ENCODE measurements at regions not wholly inside any gene's neighbourhood (a gene's known extent, or its start where the extent isn't known, plus 50 kb on each side); places are given as distances from the start of the nearest gene placed in this dataset.

GRCh38 chr10:42933448-42934340 is 143.2 kb upstream of the RET start:
- peak; percentile 11 for DNase-seq (ENCODE audit: low read depth)

GRCh38 chr10:42934351-42934811 is 142.5 kb upstream of the RET start:
- no peak for DNase-seq (ENCODE audit: low read depth)

GRCh38 chr10:42934842-42935241 is 142.0 kb upstream of the RET start:
- DNase-seq (ENCODE audit: low read depth): no peak

GRCh38 chr10:42935466-42935865 is 141.4 kb upstream of the RET start:
- no peak for DNase-seq (ENCODE audit: low read depth)

GRCh38 chr10:42936580-42936979 is 140.3 kb upstream of the RET start:
- DNase-seq (ENCODE audit: low read depth): no peak

- no peak for DNase-seq (ENCODE audit: low read depth)
These were observed 139.8 kb upstream of the RET start for GRCh38 chr10:42937048-42937447.

- no peak for DNase-seq (ENCODE audit: low read depth)
These were observed 139.2 kb upstream of the RET start for GRCh38 chr10:42937649-42938180.

- no peak for DNase-seq (ENCODE audit: low read depth)
These were observed 138.5 kb upstream of the RET start for GRCh38 chr10:42938351-42938750.

- no peak for DNase-seq (ENCODE audit: low read depth)
These were observed 137.6 kb upstream of the RET start for GRCh38 chr10:42939237-42939636.

GRCh38 chr10:42939685-42940366 is 137.0 kb upstream of the RET start:
- DNase-seq (ENCODE audit: low read depth): no peak

GRCh38 chr10:42940487-42941294 is 136.2 kb upstream of the RET start:
- DNase-seq (ENCODE audit: low read depth): no peak

- no peak for DNase-seq (ENCODE audit: low read depth)
These were observed 135.6 kb upstream of the RET start for GRCh38 chr10:42941295-42941644.

GRCh38 chr10:42941790-42942189 is 135.1 kb upstream of the RET start:
- DNase-seq (ENCODE audit: low read depth): no peak

- DNase-seq (ENCODE audit: low read depth): no peak
These were observed 134.5 kb upstream of the RET start for GRCh38 chr10:42942279-42942950.

- DNase-seq (ENCODE audit: low read depth): no peak
These were observed 133.6 kb upstream of the RET start for GRCh38 chr10:42943025-42943818.

GRCh38 chr10:42948040-42948439 is 128.8 kb upstream of the RET start:
- DNase-seq (ENCODE audit: low read depth): no peak

- no peak for DNase-seq (ENCODE audit: low read depth)
These were observed 127.6 kb upstream of the RET start for GRCh38 chr10:42949287-42949686.

GRCh38 chr10:42950606-42951485 is 126.0 kb upstream of the RET start:
- no peak for DNase-seq (ENCODE audit: low read depth)

GRCh38 chr10:42951486-42952251 is 125.2 kb upstream of the RET start:
- DNase-seq (ENCODE audit: low read depth): no peak

Measured in iris pigment epithelial cell (primary cell).